ENCODE measurements at regions not wholly inside any gene's neighbourhood (a gene's known extent, or its start where the extent isn't known, plus 50 kb on each side); places are given as distances from the start of the nearest gene placed in this dataset.

- H4K20me1 ChIP-seq (ENCODE audit: control insufficient read depth, insufficient read depth, low read length, poor library complexity, severe bottlenecking): no peaks in the 10 kb centered on the region
- no peak overlapping the region for H2AFZ ChIP-seq (ENCODE audit: insufficient read depth, low read depth, low read length, poor library complexity, severe bottlenecking)
- 42% methylated on average over 2 of the region's 3 CpGs for WGBS (ENCODE audit: insufficient coverage)
- ATAC-seq (ENCODE audit: low read depth) (no peak), DNase-seq (no peak)
- no peaks in the 10 kb centered on the region for H3K27me3 ChIP-seq (replicated peaks in 1 of 4; ENCODE audit: control extremely low read depth in 1 of 4, control insufficient read depth in 3 of 4, insufficient read depth in 4 of 4, low read length in 3 of 4)
- POLR2A ChIA-PET: no interaction called here
- H3K9me3 Mint-ChIP-seq (ENCODE audit: insufficient read depth): no peaks in the 10 kb centered on the region
- H3K27me3 Mint-ChIP-seq: peaks cover 4% of the 10 kb centered on the region
- H3K27ac ChIP-seq (ENCODE audit: low read length in 2 of 2): no peak overlapping the region
- peaks cover 0 to 11% (median 0%) of the 10 kb centered on the region in 3 donors for H3K9me3 ChIP-seq (ENCODE audit: control extremely low read depth in 1 of 3, control insufficient read depth in 2 of 3, insufficient read depth in 1 of 3, low read length in 2 of 3)
- intact Hi-C loops (cut with micrococcal nuclease): no loop called here
- CTCF ChIA-PET: no interaction called here
- H3K36me3 ChIP-seq (replicated peaks in 1 of 2; ENCODE audit: control extremely low read depth in 1 of 2, control insufficient read depth in 1 of 2, extremely low read depth in 1 of 2, insufficient read depth in 2 of 2, low read length in 1 of 2): no peaks in the 10 kb centered on the region
- no peak overlapping the region for H3K4me2 ChIP-seq (replicated peaks; ENCODE audit: low read depth, low read length, poor library complexity, severe bottlenecking)
- H3K4me3 Mint-ChIP-seq: no peak overlapping the region
- no peaks in the 10 kb centered on the region for H3K4me1 Mint-ChIP-seq
- TF ChIP-seq EZH2 (IDR thresholded peaks at IDR 0.05; ENCODE audit: borderline replicate concordance, insufficient read depth, low read depth, low read length, poor library complexity, severe bottlenecking): no peak
- TF ChIP-seq CTCF (IDR thresholded peaks at IDR 0.05): no peak
- H3K9ac ChIP-seq (ENCODE audit: low read length): no peak overlapping the region
- H3K4me1 ChIP-seq (ENCODE audit: control insufficient read depth in 2 of 2, insufficient read depth in 2 of 2, low read length in 2 of 2): no peaks in the 10 kb centered on the region
- H3K27ac Mint-ChIP-seq: no peak overlapping the region
- no peak overlapping the region for H3K4me3 ChIP-seq (ENCODE audit: control extremely low read depth in 1 of 5, extremely low read depth in 1 of 5, insufficient read depth in 1 of 5, low read depth in 2 of 5, low read length in 4 of 5)
- no peaks in the 10 kb centered on the region for H3K79me2 ChIP-seq (ENCODE audit: control insufficient read depth, insufficient read depth, low read length)
These were observed 597.5 kb downstream of the BRD1 start for GRCh38 chr22:49230194-49230577.

- no peak overlapping the region for H3K4me2 ChIP-seq (replicated peaks; ENCODE audit: low read depth, low read length, poor library complexity, severe bottlenecking)
- POLR2A ChIA-PET: no interaction called here
- Mint-ChIP-seq H3K4me1 (no peaks in the 10 kb centered on the region), H3K27me3 (peaks cover 4% of the 10 kb centered on the region), H3K9me3 (ENCODE audit: insufficient read depth) (no peaks in the 10 kb centered on the region), H3K4me3 (no peak overlapping the region), H3K27ac (no peak overlapping the region)
- H4K20me1 ChIP-seq (ENCODE audit: control insufficient read depth, insufficient read depth, low read length, poor library complexity, severe bottlenecking): no peaks in the 10 kb centered on the region
- no peak overlapping the region for H2AFZ ChIP-seq (ENCODE audit: insufficient read depth, low read depth, low read length, poor library complexity, severe bottlenecking)
- no peak overlapping the region for H3K9ac ChIP-seq (ENCODE audit: low read length)
- H3K4me3 ChIP-seq (ENCODE audit: control extremely low read depth in 1 of 5, extremely low read depth in 1 of 5, insufficient read depth in 1 of 5, low read depth in 2 of 5, low read length in 4 of 5): no peak overlapping the region
- no peak for ATAC-seq (ENCODE audit: low read depth)
- H3K27me3 ChIP-seq (replicated peaks in 1 of 4; ENCODE audit: control extremely low read depth in 1 of 4, control insufficient read depth in 3 of 4, insufficient read depth in 4 of 4, low read length in 3 of 4): no peaks in the 10 kb centered on the region
- CTCF ChIA-PET: no interaction called here
- TF ChIP-seq CTCF (IDR thresholded peaks at IDR 0.05): no peak
- TF ChIP-seq EZH2 (IDR thresholded peaks at IDR 0.05; ENCODE audit: borderline replicate concordance, insufficient read depth, low read depth, low read length, poor library complexity, severe bottlenecking): no peak
- no peaks in the 10 kb centered on the region for H3K36me3 ChIP-seq (replicated peaks in 1 of 2; ENCODE audit: control extremely low read depth in 1 of 2, control insufficient read depth in 1 of 2, extremely low read depth in 1 of 2, insufficient read depth in 2 of 2, low read length in 1 of 2)
- peaks cover 0 to 11% (median 0%) of the 10 kb centered on the region in 3 donors for H3K9me3 ChIP-seq (ENCODE audit: control extremely low read depth in 1 of 3, control insufficient read depth in 2 of 3, insufficient read depth in 1 of 3, low read length in 2 of 3)
- no peak for DNase-seq
- H3K27ac ChIP-seq (ENCODE audit: low read length in 2 of 2): no peak overlapping the region
- no peaks in the 10 kb centered on the region for H3K4me1 ChIP-seq (ENCODE audit: control insufficient read depth in 2 of 2, insufficient read depth in 2 of 2, low read length in 2 of 2)
- intact Hi-C loops (cut with micrococcal nuclease): no loop called here
- no peaks in the 10 kb centered on the region for H3K79me2 ChIP-seq (ENCODE audit: control insufficient read depth, insufficient read depth, low read length)
- 70% methylated on average over 10 of the region's 10 CpGs for whole genome bisulfite sequencing (ENCODE audit: insufficient coverage)
These were observed 598.0 kb downstream of the BRD1 start for GRCh38 chr22:49229483-49230193.
